HEK293T (cell line): ENCODE measurements at regions not wholly inside any gene's neighbourhood (a gene's known extent, or its start where the extent isn't known, plus 50 kb on each side); places are given as distances from the start of the nearest gene placed in this dataset.

Source experiments
- ARNT ChIP-seq: fragments of 450-650 bp; IDR thresholded peaks from 2 replicates; pipeline ENCODE4 v1.6.1; 2017; ENCODE audit warnings: mild to moderate bottlenecking
- BHLHE40 ChIP-seq: fragments of 450-650 bp; IDR thresholded peaks from 2 replicates; pipeline ENCODE4 v1.6.1; 2016; ENCODE audit warnings: mild to moderate bottlenecking, moderate library complexity, borderline replicate concordance
- FOXA1 ChIP-seq: fragments of 450-650 bp; IDR thresholded peaks from 2 replicates; pipeline ENCODE4 v1.6.1; 2016; ENCODE audit warnings: mild to moderate bottlenecking
- FOXK2 ChIP-seq: fragments of 450-650 bp; IDR thresholded peaks from 2 replicates; pipeline ENCODE4 v1.6.1; 2016; ENCODE audit warnings: mild to moderate bottlenecking
- FOXM1 ChIP-seq: fragments of 450-650 bp; IDR thresholded peaks from 2 replicates; pipeline ENCODE4 v1.6.1; 2017; ENCODE audit warnings: mild to moderate bottlenecking, borderline replicate concordance
- L3MBTL2 ChIP-seq: fragments of 450-650 bp; conservative IDR thresholded peaks from 2 replicates; pipeline ENCODE4 v1.6.1; 2016; ENCODE audit warnings: mild to moderate bottlenecking
- LEF1 ChIP-seq: fragments of 450-650 bp; IDR thresholded peaks from 2 replicates; pipeline ENCODE4 v1.6.1; 2017; ENCODE audit warnings: mild to moderate bottlenecking, borderline replicate concordance
- NFRKB ChIP-seq: fragments of 450-650 bp; IDR thresholded peaks from 2 replicates; pipeline ENCODE4 v1.6.1; 2016; ENCODE audit warnings: mild to moderate bottlenecking, moderate library complexity
- PKNOX1 ChIP-seq: fragments of 450-650 bp; IDR thresholded peaks from 2 replicates; pipeline ENCODE4 v1.6.1; 2016
- SP1 ChIP-seq: fragments of 450-650 bp; IDR thresholded peaks from 2 replicates; pipeline ENCODE4 v1.6.1; 2017
- SUZ12 ChIP-seq: fragments of 450-650 bp; IDR thresholded peaks from 2 replicates; pipeline ENCODE4 v1.6.1; 2016; ENCODE audit warnings: mild to moderate bottlenecking
- ZNF384 ChIP-seq: fragments of 450-650 bp; IDR thresholded peaks from 2 replicates; pipeline ENCODE4 v1.6.1; 2016

GRCh38 chrX:9315086-9315485 is 149.8 kb upstream of the TBL1X start:
- TF ChIP-seq FOXK2: no peak
- TF ChIP-seq LEF1: no peak
- TF ChIP-seq FOXM1: no peak
- no peak for TF ChIP-seq BHLHE40
- no peak for TF ChIP-seq PKNOX1
- no peak for TF ChIP-seq ZNF384
- TF ChIP-seq ARNT: no peak
- TF ChIP-seq SP1: no peak
- TF ChIP-seq FOXA1: no peak
- no peak for TF ChIP-seq SUZ12
- TF ChIP-seq NFRKB: no peak
- TF ChIP-seq L3MBTL2: no peak
